ENCODE measurements at regions not wholly inside any gene's neighbourhood (a gene's known extent, or its start where the extent isn't known, plus 50 kb on each side); places are given as distances from the start of the nearest gene placed in this dataset.

GRCh38 chr9:120177121-120177520, 402.8 kb downstream of the CDK5RAP2 start:
- no peak overlapping the region for H3K4ac ChIP-seq (ENCODE audit: low read depth, low read length)
- WGBS (ENCODE audit: extremely low coverage, insufficient read length, low lambda C conversion rate): no CpG with 5 or more reads among the region's 1 CpG

More at GRCh38 chr9:120177121-120177520, 402.8 kb downstream of the CDK5RAP2 start:
- H3K23me2 ChIP-seq (ENCODE audit: insufficient read length, low read depth, low read length, poor library complexity, severe bottlenecking): no peaks in the 10 kb centered on the region
- no peak overlapping the region for H3K27ac Mint-ChIP-seq
- no peak overlapping the region for H3T11ph ChIP-seq (ENCODE audit: low read length)
- H4K5ac ChIP-seq (ENCODE audit: insufficient read length, low read depth, low read length): no peak overlapping the region
- H3K27me3 Mint-ChIP-seq (ENCODE audit: low read depth): peaks cover 12% of the 10 kb centered on the region
- no peak overlapping the region for H4K8ac ChIP-seq (replicated peaks; ENCODE audit: insufficient read length, low read depth, low read length)
- H3K56ac ChIP-seq (ENCODE audit: insufficient read length, low read depth, low read length): no peak overlapping the region
- no peaks in the 10 kb centered on the region for H3K36me3 Mint-ChIP-seq (ENCODE audit: insufficient read depth in 1 of 3, low read depth in 3 of 3)
- H4K91ac ChIP-seq (ENCODE audit: insufficient read length, low read depth, low read length): no peak overlapping the region
- H3K23ac ChIP-seq (ENCODE audit: insufficient read length, low read depth, low read length): no peak overlapping the region
- H3K27ac ChIP-seq (ENCODE audit: insufficient read length, low read depth, low read length): no peak overlapping the region
- DNase-seq: no peak
- H2BK20ac ChIP-seq (ENCODE audit: low read depth, low read length, poor library complexity, severe bottlenecking): no peak overlapping the region
- no peaks in the 10 kb centered on the region for H3K4me1 ChIP-seq (ENCODE audit: insufficient read depth, low read length)
- no peaks in the 10 kb centered on the region for H3K79me2 ChIP-seq (ENCODE audit: insufficient read depth, low read length)
- H3K79me1 ChIP-seq (ENCODE audit: insufficient read depth, low read depth, low read length, poor library complexity, severe bottlenecking): no peaks in the 10 kb centered on the region
- no peak overlapping the region for H3K14ac ChIP-seq (ENCODE audit: insufficient read depth, low read length)
- H2BK15ac ChIP-seq (ENCODE audit: low read depth, low read length): no peak overlapping the region
- H2BK12ac ChIP-seq (ENCODE audit: insufficient read length, low read depth, low read length): no peak overlapping the region
- no peaks in the 10 kb centered on the region for H3K9me3 ChIP-seq (ENCODE audit: control insufficient read depth, low read depth, low read length)
- H3K18ac ChIP-seq (ENCODE audit: insufficient read length, low read depth, low read length): no peak overlapping the region
- no peak overlapping the region for H2AFZ ChIP-seq (ENCODE audit: low read length)
- no peak overlapping the region for H3K4me3 Mint-ChIP-seq
- no peaks in the 10 kb centered on the region; a peak in 2 of 5 replicates for H3K9me3 Mint-ChIP-seq
- H3K4me2 ChIP-seq (ENCODE audit: insufficient read depth, insufficient read length, low read length): no peak overlapping the region
- H4K20me1 ChIP-seq (ENCODE audit: control insufficient read depth, insufficient read depth, insufficient read length): no peaks in the 10 kb centered on the region
- no peaks in the 10 kb centered on the region for H3K27me3 ChIP-seq (ENCODE audit: insufficient read depth, low read length)
- TF ChIP-seq, protein P1, sequence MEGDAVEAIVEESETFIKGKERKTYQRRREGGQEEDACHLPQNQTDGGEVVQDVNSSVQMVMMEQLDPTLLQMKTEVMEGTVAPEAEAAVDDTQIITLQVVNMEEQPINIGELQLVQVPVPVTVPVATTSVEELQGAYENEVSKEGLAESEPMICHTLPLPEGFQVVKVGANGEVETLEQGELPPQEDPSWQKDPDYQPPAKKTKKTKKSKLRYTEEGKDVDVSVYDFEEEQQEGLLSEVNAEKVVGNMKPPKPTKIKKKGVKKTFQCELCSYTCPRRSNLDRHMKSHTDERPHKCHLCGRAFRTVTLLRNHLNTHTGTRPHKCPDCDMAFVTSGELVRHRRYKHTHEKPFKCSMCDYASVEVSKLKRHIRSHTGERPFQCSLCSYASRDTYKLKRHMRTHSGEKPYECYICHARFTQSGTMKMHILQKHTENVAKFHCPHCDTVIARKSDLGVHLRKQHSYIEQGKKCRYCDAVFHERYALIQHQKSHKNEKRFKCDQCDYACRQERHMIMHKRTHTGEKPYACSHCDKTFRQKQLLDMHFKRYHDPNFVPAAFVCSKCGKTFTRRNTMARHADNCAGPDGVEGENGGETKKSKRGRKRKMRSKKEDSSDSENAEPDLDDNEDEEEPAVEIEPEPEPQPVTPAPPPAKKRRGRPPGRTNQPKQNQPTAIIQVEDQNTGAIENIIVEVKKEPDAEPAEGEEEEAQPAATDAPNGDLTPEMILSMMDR (conservative IDR thresholded peaks at IDR 0.05): no peak
- H2BK5ac ChIP-seq (ENCODE audit: insufficient read length, low read length): no peak overlapping the region
- no peak overlapping the region for H2AK5ac ChIP-seq (ENCODE audit: insufficient read length, low read length)
- no peak overlapping the region for H3K9ac ChIP-seq (ENCODE audit: extremely low read depth, insufficient read length, low read length)
- H3K4me1 Mint-ChIP-seq: no peaks in the 10 kb centered on the region
- H2BK120ac ChIP-seq (ENCODE audit: low read depth, low read length, poor library complexity, severe bottlenecking): no peak overlapping the region

All from H9 (cell line).